COLO668 (cell line): ENCODE measurements at regions not wholly inside any gene's neighbourhood (a gene's known extent, or its start where the extent isn't known, plus 50 kb on each side); places are given as distances from the start of the nearest gene placed in this dataset.

Experiments
- DNase-seq: peaks from one replicate; lab custom pipeline; 2025; ENCODE audit not compliant: unreplicated experiment; lab: John Stamatoyannopoulos, UW

- no peak for DNase-seq
These were observed 313.1 kb downstream of the C11orf87 start for GRCh38 chr11:109735128-109735527.

GRCh38 chr11:109739379-109739778 is 317.4 kb downstream of the C11orf87 start:
- DNase-seq = no peak

GRCh38 chr11:109745996-109746625 is 324.1 kb downstream of the C11orf87 start:
- DNase-seq = no peak

GRCh38 chr11:109747839-109748238 is 325.8 kb downstream of the C11orf87 start:
- DNase-seq = no peak

- DNase-seq = no peak
These were observed 327.5 kb downstream of the C11orf87 start for GRCh38 chr11:109749476-109749875.

GRCh38 chr11:109750964-109751363 is 329.0 kb downstream of the C11orf87 start:
- DNase-seq = no peak

GRCh38 chr11:109752212-109752825 is 330.3 kb downstream of the C11orf87 start:
- no peak for DNase-seq

- DNase-seq = no peak
These were observed 334.5 kb downstream of the C11orf87 start for GRCh38 chr11:109756521-109756920.

- no peak for DNase-seq
These were observed 335.0 kb downstream of the C11orf87 start for GRCh38 chr11:109756951-109757350.

- DNase-seq = no peak
These were observed 330.6 kb upstream of the ZC3H12C start for GRCh38 chr11:109762546-109762945.

GRCh38 chr11:109765709-109766311 is 327.4 kb upstream of the ZC3H12C start:
- DNase-seq = no peak

GRCh38 chr11:109769858-109770257 is 323.3 kb upstream of the ZC3H12C start:
- no peak for DNase-seq

GRCh38 chr11:109770323-109770722 is 322.9 kb upstream of the ZC3H12C start:
- no peak for DNase-seq

GRCh38 chr11:109772892-109773291 is 320.3 kb upstream of the ZC3H12C start:
- DNase-seq = peak; percentile 37

GRCh38 chr11:109775686-109776085 is 317.5 kb upstream of the ZC3H12C start:
- DNase-seq = no peak

- no peak for DNase-seq
These were observed 310.2 kb upstream of the ZC3H12C start for GRCh38 chr11:109783014-109783413.

GRCh38 chr11:109783840-109784239 is 309.4 kb upstream of the ZC3H12C start:
- no peak for DNase-seq

GRCh38 chr11:109784536-109784935 is 308.7 kb upstream of the ZC3H12C start:
- no peak for DNase-seq

- DNase-seq = no peak
These were observed 308.0 kb upstream of the ZC3H12C start for GRCh38 chr11:109785198-109785597.

- no peak for DNase-seq
These were observed 307.5 kb upstream of the ZC3H12C start for GRCh38 chr11:109785714-109786113.

GRCh38 chr11:109788948-109789490 is 304.2 kb upstream of the ZC3H12C start:
- DNase-seq = no peak

GRCh38 chr11:109789901-109790300 is 303.3 kb upstream of the ZC3H12C start:
- no peak for DNase-seq
